Lower leg skin (tissue), 3 donors: ENCODE measurements at regions not wholly inside any gene's neighbourhood (a gene's known extent, or its start where the extent isn't known, plus 50 kb on each side); places are given as distances from the start of the nearest gene placed in this dataset.

Source experiments
- CTCF ChIP-seq, 3 donors: fragments of 450-650 bp; IDR thresholded peaks; one replicate each; pipeline ENCODE4 v1.5.1; 2016; ENCODE audit warnings: antibody characterized with exemption in 3 of 3, mild to moderate bottlenecking in 3 of 3, moderate library complexity in 2 of 3
- POLR2A ChIP-seq, 2 donors: fragments of 450-650 bp; IDR thresholded peaks; one replicate each; pipeline ENCODE4 v1.6.1; 2016 to 2017; ENCODE audit warnings: antibody characterized with exemption in 2 of 2, mild to moderate bottlenecking in 1 of 2, moderate library complexity in 1 of 2

GRCh38 chr2:238636269-238637073, 209.7 kb downstream of the ASB1 start:
- TF ChIP-seq POLR2A (IDR thresholded peaks at IDR 0.05) (no peak), CTCF (IDR thresholded peaks at IDR 0.05) (no peak)
